OCI-LY3 (cell line): ENCODE measurements at regions not wholly inside any gene's neighbourhood (a gene's known extent, or its start where the extent isn't known, plus 50 kb on each side); places are given as distances from the start of the nearest gene placed in this dataset.

ENCODE experiments used
- H2AFZ ChIP-seq: fragments of 200-600, 300-600 bp; shearing (Covaris generic); 2 replicates; pipeline ENCODE4 v1.6.0; 2014; ENCODE audit warnings: antibody characterized with exemption, low read depth, low read length
- H3K27ac ChIP-seq: fragments of 200-600, 300-600 bp; sonication (generic); 2 replicates; pipeline ENCODE4 v1.5.1; 2014; ENCODE audit warnings: mild to moderate bottlenecking, low read length, moderate library complexity, mixed read lengths
- H3K27me3 ChIP-seq: fragments of 200-600, 300-600 bp; sonication (generic); 2 replicates; pipeline ENCODE4 v1.6.1; 2014; ENCODE audit warnings: low read depth, low read length, mixed read lengths
- H3K36me3 ChIP-seq: fragments of 200-600, 300-600 bp; sonication (generic); replicated peaks from 2 replicates; pipeline ENCODE3; 2014; ENCODE audit warnings: low read depth, low read length, mixed read lengths
- H3K4me1 ChIP-seq: fragments of 300-600, 200-600 bp; sonication (generic); 2 replicates; pipeline ENCODE4 v1.6.1; 2014; ENCODE audit warnings: low read length, mixed read lengths
- H3K4me2 ChIP-seq: fragments of 200-600, 300-600 bp; sonication (generic); 2 replicates; pipeline ENCODE4 v1.6.1; 2014; ENCODE audit warnings: low read length, mixed read lengths
- H3K4me3 ChIP-seq: fragments of 300-600, 200-600 bp; sonication (generic); 2 replicates; pipeline ENCODE4 v1.5.1; 2014; ENCODE audit warnings: antibody characterized with exemption, mild to moderate bottlenecking, low read length, moderate library complexity
- H3K79me2 ChIP-seq: fragments of 300-600, 200-600 bp; shearing (Covaris generic); 2 replicates; pipeline ENCODE4 v1.6.1; 2014; ENCODE audit warnings: mild to moderate bottlenecking, low read length, mixed read lengths
- H3K9ac ChIP-seq: fragments of 300-600, 200-600 bp; shearing (Covaris generic); 2 replicates; pipeline ENCODE4 v1.6.0; 2014; ENCODE audit warnings: mild to moderate bottlenecking, low read length, moderate library complexity
- H3K9me3 ChIP-seq: fragments of 200-600, 300-600 bp; shearing (Covaris generic); 2 replicates; pipeline ENCODE4 v1.6.1; 2014; ENCODE audit warnings: low read length, mixed read lengths; ENCODE audit not compliant: insufficient read depth
- H4K20me1 ChIP-seq: fragments of 200-600, 300-600 bp; sonication (generic); 2 replicates; pipeline ENCODE4 v1.6.1; 2016; ENCODE audit warnings: low read length, mixed read lengths; ENCODE audit not compliant: insufficient read depth
- EZH2phosphoT487 ChIP-seq: fragments of 200-600 bp; shearing (Covaris generic); IDR thresholded peaks from 2 replicates; pipeline ENCODE4 v1.6.1; 2018; ENCODE audit warnings: antibody characterized with exemption, mixed run types, low read depth
- TF ChIP-seq, protein P1 (sequence below): fragments of 200-600, 300-600 bp; sonication (generic); IDR thresholded peaks from 2 replicates; pipeline ENCODE4 v1.5.1; 2014; ENCODE audit warnings: antibody characterized with exemption, low read length, low read depth

- Histone ChIP-seq H3K9ac (no peak overlapping the region), H3K79me2 (no peaks in the 10 kb centered on the region), H3K36me3 (no peaks in the 10 kb centered on the region), H4K20me1 (no peaks in the 10 kb centered on the region), H3K27me3 (no peaks in the 10 kb centered on the region), H3K4me3 (no peak overlapping the region), H3K4me1 (peaks cover 12% of the 10 kb centered on the region), H3K9me3 (no peaks in the 10 kb centered on the region), H3K27ac (peak overlapping the region; percentile 69), H2AFZ (peak overlapping the region; percentile 81), H3K4me2 (peak overlapping the region; percentile 67; the same call in 1 of the 2 replicates)
- TF ChIP-seq, protein P1, sequence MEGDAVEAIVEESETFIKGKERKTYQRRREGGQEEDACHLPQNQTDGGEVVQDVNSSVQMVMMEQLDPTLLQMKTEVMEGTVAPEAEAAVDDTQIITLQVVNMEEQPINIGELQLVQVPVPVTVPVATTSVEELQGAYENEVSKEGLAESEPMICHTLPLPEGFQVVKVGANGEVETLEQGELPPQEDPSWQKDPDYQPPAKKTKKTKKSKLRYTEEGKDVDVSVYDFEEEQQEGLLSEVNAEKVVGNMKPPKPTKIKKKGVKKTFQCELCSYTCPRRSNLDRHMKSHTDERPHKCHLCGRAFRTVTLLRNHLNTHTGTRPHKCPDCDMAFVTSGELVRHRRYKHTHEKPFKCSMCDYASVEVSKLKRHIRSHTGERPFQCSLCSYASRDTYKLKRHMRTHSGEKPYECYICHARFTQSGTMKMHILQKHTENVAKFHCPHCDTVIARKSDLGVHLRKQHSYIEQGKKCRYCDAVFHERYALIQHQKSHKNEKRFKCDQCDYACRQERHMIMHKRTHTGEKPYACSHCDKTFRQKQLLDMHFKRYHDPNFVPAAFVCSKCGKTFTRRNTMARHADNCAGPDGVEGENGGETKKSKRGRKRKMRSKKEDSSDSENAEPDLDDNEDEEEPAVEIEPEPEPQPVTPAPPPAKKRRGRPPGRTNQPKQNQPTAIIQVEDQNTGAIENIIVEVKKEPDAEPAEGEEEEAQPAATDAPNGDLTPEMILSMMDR: no peak
- no peak for TF ChIP-seq EZH2phosphoT487
Measured at GRCh38 chr4:29310252-29310651, 1409.9 kb upstream of the PCDH7 start.

DNA sequence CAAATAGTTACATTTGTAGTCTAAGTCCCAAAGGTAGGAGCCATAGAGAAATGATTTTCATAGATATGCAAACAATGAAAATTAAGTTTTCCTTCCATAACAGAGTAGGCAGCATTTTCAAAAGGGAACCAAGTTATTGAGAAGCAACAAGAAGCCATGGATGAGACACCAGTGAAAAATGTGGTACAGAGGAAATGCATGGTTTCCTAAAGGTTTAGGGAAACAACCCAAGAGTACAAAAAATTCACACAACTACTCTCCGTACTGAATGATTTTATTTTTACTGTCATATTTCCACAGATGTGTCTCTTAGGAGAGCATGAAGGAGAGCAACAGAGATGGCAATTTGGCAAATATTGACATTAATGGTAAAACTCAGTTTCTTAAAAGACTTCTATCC lies 1408.9 kb upstream of the PCDH7 start:
- H3K36me3 ChIP-seq: no peaks in the 10 kb centered on the region
- H3K4me3 ChIP-seq: no peak overlapping the region
- no peaks in the 10 kb centered on the region for H4K20me1 ChIP-seq
- peaks cover 12% of the 10 kb centered on the region for H3K4me1 ChIP-seq
- H3K27me3 ChIP-seq: no peaks in the 10 kb centered on the region
- H2AFZ ChIP-seq: no peak overlapping the region; the same call in 1 of the 2 replicates
- TF ChIP-seq, protein P1: no peak
- TF ChIP-seq EZH2phosphoT487: no peak
- H3K9ac ChIP-seq: no peak overlapping the region
- no peak overlapping the region for H3K4me2 ChIP-seq
- no peaks in the 10 kb centered on the region for H3K79me2 ChIP-seq
- H3K27ac ChIP-seq: no peak overlapping the region
- no peaks in the 10 kb centered on the region for H3K9me3 ChIP-seq

- Histone ChIP-seq H3K36me3 (no peaks in the 10 kb centered on the region), H3K4me1 (no peaks in the 10 kb centered on the region), H3K4me3 (no peak overlapping the region), H4K20me1 (no peaks in the 10 kb centered on the region), H3K9me3 (no peaks in the 10 kb centered on the region), H3K27me3 (no peaks in the 10 kb centered on the region), H3K9ac (no peak overlapping the region), H3K4me2 (no peak overlapping the region), H3K27ac (no peak overlapping the region), H3K79me2 (no peaks in the 10 kb centered on the region), H2AFZ (no peak overlapping the region)
- TF ChIP-seq, protein P1: no peak
- TF ChIP-seq EZH2phosphoT487: no peak
Measured at GRCh38 chr4:29319663-29320340, 1400.4 kb upstream of the PCDH7 start.

GRCh38 chr4:29320947-29321620 lies 1399.1 kb upstream of the PCDH7 start:
- H3K27ac ChIP-seq: no peak overlapping the region
- no peaks in the 10 kb centered on the region for H3K36me3 ChIP-seq
- no peaks in the 10 kb centered on the region for H3K9me3 ChIP-seq
- H3K4me3 ChIP-seq: no peak overlapping the region
- no peak for TF ChIP-seq EZH2phosphoT487
- TF ChIP-seq, protein P1: no peak
- H3K79me2 ChIP-seq: no peaks in the 10 kb centered on the region
- no peaks in the 10 kb centered on the region for H4K20me1 ChIP-seq
- no peaks in the 10 kb centered on the region for H3K4me1 ChIP-seq
- no peak overlapping the region for H3K4me2 ChIP-seq
- H3K27me3 ChIP-seq: no peaks in the 10 kb centered on the region
- no peak overlapping the region for H3K9ac ChIP-seq
- H2AFZ ChIP-seq: no peak overlapping the region
